ENCODE measurements at regions not wholly inside any gene's neighbourhood (a gene's known extent, or its start where the extent isn't known, plus 50 kb on each side); places are given as distances from the start of the nearest gene placed in this dataset.

DNA sequence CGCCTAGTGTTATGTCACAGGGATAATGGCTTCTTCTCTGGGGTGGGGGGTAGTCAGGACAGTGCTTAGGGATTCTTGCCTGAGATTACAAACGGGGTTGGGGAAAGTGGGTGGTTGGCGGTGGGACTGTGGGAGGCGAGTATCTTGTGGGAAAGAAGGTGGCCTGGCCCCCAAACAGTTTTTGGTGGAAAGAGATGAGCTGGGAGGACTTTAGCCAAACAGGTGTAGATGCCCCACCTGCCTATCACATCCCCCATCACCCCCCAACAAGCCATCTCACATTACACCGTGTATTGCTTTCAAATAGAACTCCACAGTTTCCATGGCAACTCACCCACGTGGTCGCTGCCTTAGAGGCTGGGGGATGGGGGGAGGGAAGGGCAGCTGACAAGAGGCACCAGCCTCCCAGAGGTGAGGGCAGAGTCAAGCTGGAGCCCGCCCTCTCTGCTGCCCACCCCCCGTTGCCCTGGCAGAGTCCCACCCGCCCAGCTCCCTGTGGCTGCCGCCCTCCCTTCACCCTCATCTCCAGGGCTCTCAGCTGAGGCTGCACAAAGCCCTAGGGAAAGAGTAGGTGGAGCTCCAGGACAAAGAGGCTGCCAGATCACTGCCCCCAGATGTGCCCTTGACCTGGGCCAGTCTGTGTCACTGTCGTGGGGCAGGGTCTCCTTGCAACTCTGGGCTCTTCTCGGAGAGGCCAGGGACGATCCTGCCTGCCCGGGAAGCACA is 98.3 kb downstream of the LRRC74A start:
- peak; percentile 75 for DNase-seq

DNA sequence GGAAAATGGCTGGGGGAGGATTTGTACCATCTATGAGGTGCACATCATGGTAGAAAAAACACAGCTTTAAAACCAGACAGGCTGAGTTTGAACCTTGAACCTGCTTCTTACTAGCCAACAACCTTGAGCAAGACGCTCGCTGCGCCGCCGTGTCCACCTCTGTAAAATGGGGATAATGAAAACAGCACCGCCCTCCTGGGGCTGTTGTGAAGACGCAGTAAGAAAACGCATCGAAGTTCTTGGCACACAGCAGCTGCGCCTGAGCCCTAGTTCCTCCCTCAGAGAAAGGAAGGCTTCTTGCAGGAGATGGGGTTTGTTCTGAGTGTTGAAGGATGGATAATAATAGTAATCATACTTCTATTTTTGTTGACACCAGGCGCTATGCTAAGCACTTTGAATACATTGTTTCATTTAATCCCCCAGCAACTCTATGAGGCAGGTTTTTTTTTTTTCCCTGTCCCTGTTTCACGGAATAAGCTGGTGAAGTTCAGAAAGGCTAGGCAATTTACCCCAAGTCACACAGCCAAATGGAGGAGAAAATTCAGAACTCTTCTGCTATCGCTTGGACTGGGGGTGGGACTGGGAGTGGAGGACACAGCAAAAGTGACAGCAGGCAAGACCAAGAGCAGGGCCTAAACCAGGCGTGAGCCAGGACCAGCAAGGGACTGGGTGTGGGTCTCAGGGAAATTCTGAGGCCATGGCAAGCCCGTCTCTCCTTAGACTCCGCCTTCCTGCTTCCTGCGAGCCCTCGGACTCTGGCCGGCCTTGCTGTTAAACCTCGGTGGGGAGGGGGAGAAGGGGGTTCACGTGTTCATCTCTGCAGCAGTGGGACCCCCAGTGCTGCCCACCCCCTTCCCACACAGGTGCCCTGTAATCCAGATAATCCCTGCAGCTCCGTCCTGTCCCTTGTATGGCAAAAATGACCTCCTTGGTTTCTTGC is 97.5 kb downstream of the LRRC74A start:
- DNase-seq: no peak

DNA sequence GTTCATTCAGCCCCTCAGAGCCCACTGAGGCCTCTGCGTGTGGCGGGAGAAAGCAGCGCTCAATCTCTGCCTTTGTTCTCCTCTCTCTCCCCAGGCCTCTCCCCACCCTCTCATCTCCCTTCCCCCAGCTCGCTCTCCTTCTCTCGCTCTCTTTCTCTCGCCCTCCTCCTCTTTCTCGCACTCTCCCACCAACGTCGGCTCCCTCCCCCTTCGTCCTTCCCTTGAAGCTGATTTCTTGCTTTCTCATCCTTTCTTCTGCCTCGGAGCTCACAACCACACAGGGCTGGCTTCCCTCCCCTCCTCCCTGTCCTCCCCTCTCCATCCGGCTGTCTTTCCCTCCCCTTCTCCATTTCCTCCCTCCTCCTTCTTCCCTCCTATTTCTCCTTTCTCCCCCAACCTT is 96.4 kb downstream of the LRRC74A start:
- DNase-seq: no peak

DNA sequence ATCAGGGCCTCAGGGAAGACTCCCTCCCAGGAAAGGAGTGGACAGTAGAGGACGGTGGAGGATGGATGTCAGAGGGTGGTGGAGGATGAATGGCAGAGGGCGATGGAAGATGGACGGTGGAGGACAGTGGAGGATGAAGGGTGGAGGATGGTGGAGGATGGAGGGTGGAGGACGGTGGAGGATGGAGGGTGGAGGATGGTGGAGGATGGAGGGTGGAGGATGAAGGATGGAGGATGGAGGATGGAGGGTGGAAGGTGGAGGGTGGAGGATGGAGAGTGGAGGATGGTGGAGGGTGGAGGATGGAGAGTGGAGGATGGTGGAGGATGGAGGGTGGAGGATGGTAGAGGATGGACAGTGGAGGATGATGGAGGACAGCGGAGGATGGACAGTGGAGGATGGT is 95.9 kb downstream of the LRRC74A start:
- no peak for DNase-seq

DNA sequence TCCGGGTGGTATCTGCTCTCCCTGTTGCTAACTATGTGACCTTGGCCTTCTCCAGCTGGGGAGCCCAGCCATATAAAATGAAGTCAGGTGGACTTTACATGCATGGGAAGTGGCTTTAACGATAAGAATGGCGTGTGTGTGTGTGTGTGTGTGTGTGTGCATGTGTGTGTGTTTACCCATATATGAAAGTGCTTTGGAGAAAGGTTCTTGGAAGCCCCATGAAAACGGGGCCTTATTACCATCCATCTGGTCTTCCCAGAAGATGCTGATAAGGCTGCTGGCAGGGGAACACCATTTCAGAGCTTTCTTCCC is 94.8 kb downstream of the LRRC74A start:
- DNase-seq: no peak

DNA sequence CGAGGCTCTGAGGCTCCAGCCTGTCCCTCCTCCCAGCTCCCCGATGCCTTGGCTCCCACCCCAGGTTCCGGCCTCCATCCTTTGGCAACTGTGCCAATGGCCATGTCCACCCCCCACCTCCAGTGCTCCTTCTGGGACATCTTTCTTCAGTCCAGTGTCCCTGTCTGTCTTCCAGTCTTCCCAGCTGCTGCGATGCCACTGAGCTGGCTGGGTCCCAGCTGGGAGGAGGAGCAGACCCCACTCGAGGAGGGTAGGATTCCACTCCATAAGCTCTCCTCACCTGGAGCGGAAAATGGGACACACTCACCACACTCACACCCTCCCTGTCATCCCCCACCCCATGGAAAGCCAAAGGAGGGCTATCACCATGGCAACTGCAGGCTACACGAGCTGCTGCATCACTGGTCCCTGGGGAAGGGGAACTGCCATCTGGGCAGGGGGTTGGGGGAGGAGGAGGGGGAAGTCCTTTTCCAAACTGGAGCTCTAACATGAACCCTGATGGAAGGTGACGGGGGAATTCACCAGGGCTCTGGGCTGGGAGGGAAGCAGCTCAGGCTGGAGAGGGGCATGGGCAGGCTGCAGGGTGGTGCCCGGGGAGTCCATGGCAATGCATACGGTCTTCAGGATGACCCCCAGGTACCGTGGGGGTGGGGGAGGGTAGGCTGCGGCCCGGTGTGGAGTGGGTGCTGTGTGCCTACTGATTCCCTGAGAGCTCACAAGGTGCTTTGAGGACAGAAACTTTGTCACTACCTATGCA is 94.3 kb downstream of the LRRC74A start:
- no peak for DNase-seq

DNA sequence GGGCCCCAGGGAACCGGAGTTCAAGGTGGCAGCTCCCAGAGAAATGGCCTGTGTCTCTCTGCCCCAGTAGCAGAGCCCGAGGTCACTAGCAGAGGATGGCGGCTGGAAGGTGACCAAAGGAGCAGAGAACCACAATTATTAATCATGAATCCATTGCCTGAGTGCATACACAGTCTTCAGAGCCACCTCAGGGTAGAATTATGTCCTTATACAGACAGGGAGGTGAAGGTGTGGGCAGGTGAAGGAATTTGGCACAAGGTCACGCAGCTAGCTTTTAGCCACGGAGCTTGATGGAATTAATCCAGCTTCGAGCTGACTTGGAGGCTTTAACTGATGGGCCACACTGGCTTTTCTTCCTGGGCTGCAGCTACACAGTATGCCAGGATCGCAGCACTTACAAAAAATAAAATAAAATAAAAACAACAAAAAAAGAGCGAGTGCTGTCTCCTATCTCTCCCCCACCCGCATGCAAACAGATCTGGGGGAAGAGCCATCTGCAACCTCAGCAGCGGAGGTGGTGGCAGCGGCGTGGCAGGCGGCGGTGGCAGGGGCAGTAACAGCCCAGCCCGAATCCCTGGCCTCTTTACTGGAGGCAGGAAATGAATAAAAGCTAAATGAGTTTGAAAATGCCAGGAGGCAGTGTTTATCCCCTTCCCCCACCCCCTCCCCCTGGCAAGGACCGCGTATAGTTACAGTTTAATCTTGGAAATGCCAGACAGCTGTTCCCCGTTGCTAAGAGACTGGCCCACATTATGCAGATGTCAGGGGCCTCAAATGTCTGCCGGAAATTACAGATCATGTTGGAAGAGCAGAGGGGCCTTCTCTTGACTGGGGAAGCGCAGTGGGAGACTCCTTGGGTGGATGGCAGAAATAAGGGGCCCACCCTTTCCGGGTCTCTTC is 93.5 kb downstream of the LRRC74A start:
- peak; percentile 44 for DNase-seq

Data from CD4-positive, alpha-beta T cell treated with Interleukin-10 for 1 hour (primary cell).